ENCODE measurements at regions not wholly inside any gene's neighbourhood (a gene's known extent, or its start where the extent isn't known, plus 50 kb on each side); places are given as distances from the start of the nearest gene placed in this dataset.

DNA sequence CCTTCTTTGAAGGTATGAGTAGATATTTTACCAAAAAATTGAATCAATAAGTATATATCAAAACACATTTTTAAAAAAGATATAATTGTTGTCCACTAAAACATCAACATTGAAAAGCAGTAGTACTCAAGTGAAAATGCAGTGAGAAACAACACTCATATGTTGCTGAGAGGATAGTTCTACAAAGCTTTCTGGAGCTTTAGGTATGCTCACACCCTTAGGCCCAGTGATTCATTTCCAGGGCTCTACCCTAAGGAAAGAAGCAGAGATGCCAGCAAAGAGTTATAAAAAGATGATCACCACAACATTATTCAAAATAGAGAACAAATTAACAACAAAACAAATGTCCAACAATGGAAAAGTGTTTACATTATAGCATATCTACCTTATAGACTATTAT, 197.3 kb upstream of the CCDC150 start:
- no peaks in the 10 kb centered on the region for H3K4me1 Mint-ChIP-seq

DNA sequence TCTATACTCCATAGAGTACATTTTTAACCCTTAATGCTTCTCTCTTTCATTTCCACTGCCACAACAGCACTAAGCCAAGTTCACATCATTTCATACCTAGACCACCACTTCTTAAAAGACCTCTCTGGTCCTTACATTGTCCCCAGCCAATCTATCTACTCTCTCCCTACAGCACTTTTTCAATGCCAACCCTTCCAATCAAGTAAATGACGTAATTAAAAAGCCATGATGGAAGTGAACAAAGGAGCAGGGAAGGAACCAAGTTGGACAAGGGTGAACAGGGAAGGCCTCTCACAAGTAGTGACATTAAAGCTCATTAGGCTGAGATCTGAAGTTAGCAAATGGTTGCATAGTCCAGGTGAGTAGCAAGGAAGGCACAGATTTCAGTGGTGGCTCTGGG, 195.1 kb upstream of the CCDC150 start:
- Mint-ChIP-seq H3K4me1 (no peaks in the 10 kb centered on the region), H3K36me3 (no peaks in the 10 kb centered on the region), H3K27me3 (ENCODE audit: insufficient read depth, low read depth) (no peaks in the 10 kb centered on the region), H3K4me3 (no peak overlapping the region), H3K27ac (no peak overlapping the region), H3K9me3 (no peaks in the 10 kb centered on the region)
- H2AFZ ChIP-seq (replicated peaks): no peak overlapping the region
- no peak overlapping the region for H3K9ac ChIP-seq
- H3K4me3 ChIP-seq: no peak overlapping the region
- H3K9me3 ChIP-seq (ENCODE audit: low read depth): no peaks in the 10 kb centered on the region
- H3K79me2 ChIP-seq (ENCODE audit: low read depth): no peaks in the 10 kb centered on the region
- H3K4me1 ChIP-seq: peaks cover 8% of the 10 kb centered on the region
- no peaks in the 10 kb centered on the region for H3K36me3 ChIP-seq
- H3F3A ChIP-seq (ENCODE audit: low read depth): no peaks in the 10 kb centered on the region
- no peak for DNase-seq (ENCODE audit: low spot score)
- H3K4me2 ChIP-seq: no peak overlapping the region
- TF ChIP-seq, protein P1, sequence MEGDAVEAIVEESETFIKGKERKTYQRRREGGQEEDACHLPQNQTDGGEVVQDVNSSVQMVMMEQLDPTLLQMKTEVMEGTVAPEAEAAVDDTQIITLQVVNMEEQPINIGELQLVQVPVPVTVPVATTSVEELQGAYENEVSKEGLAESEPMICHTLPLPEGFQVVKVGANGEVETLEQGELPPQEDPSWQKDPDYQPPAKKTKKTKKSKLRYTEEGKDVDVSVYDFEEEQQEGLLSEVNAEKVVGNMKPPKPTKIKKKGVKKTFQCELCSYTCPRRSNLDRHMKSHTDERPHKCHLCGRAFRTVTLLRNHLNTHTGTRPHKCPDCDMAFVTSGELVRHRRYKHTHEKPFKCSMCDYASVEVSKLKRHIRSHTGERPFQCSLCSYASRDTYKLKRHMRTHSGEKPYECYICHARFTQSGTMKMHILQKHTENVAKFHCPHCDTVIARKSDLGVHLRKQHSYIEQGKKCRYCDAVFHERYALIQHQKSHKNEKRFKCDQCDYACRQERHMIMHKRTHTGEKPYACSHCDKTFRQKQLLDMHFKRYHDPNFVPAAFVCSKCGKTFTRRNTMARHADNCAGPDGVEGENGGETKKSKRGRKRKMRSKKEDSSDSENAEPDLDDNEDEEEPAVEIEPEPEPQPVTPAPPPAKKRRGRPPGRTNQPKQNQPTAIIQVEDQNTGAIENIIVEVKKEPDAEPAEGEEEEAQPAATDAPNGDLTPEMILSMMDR (IDR thresholded peaks at IDR 0.05): no peak
- TF ChIP-seq EZH2phosphoT487 (IDR thresholded peaks at IDR 0.05) (no peak), EZH2 (IDR thresholded peaks at IDR 0.05) (no peak)
- no peaks in the 10 kb centered on the region for H4K20me1 ChIP-seq (ENCODE audit: low read depth)
- no peak overlapping the region for H3K27ac ChIP-seq
- H3K27me3 ChIP-seq: no peaks in the 10 kb centered on the region

More for the DNA sequence above, 197.3 kb upstream of the CCDC150 start:
- Histone ChIP-seq H3K4me2 (no peak overlapping the region), H4K20me1 (ENCODE audit: low read depth) (no peaks in the 10 kb centered on the region), H3K79me2 (ENCODE audit: low read depth) (no peaks in the 10 kb centered on the region), H3K9me3 (ENCODE audit: low read depth) (no peaks in the 10 kb centered on the region), H3K9ac (no peak overlapping the region), H3K36me3 (no peaks in the 10 kb centered on the region), H2AFZ (replicated peaks) (no peak overlapping the region), H3K4me3 (no peak overlapping the region), H3K27me3 (no peaks in the 10 kb centered on the region), H3K27ac (no peak overlapping the region), H3K4me1 (peaks cover 6% of the 10 kb centered on the region), H3F3A (ENCODE audit: low read depth) (no peaks in the 10 kb centered on the region)
- no peak for TF ChIP-seq EZH2 (IDR thresholded peaks at IDR 0.05)
- TF ChIP-seq, protein P1 (IDR thresholded peaks at IDR 0.05): no peak
- no peak for TF ChIP-seq EZH2phosphoT487 (IDR thresholded peaks at IDR 0.05)
- DNase-seq (ENCODE audit: low spot score): no peak
- no peaks in the 10 kb centered on the region for H3K36me3 Mint-ChIP-seq
- no peak overlapping the region for H3K4me3 Mint-ChIP-seq
- no peak overlapping the region for H3K27ac Mint-ChIP-seq
- no peaks in the 10 kb centered on the region for H3K9me3 Mint-ChIP-seq
- no peaks in the 10 kb centered on the region for H3K27me3 Mint-ChIP-seq (ENCODE audit: insufficient read depth, low read depth)

DNA sequence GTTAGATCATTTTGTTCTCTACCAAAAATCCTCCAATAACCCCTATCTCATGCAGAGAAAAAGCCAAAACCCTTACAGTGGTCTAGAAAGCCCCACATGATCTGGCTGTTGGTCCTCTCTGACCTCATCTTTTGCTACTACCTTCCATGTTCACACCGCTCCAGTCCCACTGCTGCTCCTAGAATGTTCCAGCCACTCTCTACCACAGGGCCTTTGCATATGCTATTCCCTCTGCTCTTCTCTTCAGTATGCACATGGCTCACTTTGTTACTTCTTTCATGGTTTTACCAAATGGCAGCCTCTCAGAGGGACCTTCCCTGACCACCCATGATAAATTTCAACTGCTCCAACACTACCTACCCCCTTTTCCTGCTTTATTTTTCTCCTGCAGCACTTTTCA, 193.5 kb upstream of the CCDC150 start:
- Histone ChIP-seq H3F3A (ENCODE audit: low read depth) (no peaks in the 10 kb centered on the region), H3K27me3 (no peaks in the 10 kb centered on the region), H2AFZ (replicated peaks) (no peak overlapping the region), H3K79me2 (ENCODE audit: low read depth) (no peaks in the 10 kb centered on the region), H3K36me3 (no peaks in the 10 kb centered on the region), H3K9me3 (ENCODE audit: low read depth) (no peaks in the 10 kb centered on the region), H3K9ac (no peak overlapping the region), H3K4me2 (no peak overlapping the region), H3K27ac (no peak overlapping the region), H3K4me1 (peaks cover 8% of the 10 kb centered on the region), H4K20me1 (ENCODE audit: low read depth) (no peaks in the 10 kb centered on the region), H3K4me3 (no peak overlapping the region)
- Mint-ChIP-seq H3K27ac (no peak overlapping the region), H3K4me3 (no peak overlapping the region), H3K9me3 (no peaks in the 10 kb centered on the region), H3K4me1 (no peaks in the 10 kb centered on the region), H3K27me3 (ENCODE audit: insufficient read depth, low read depth) (no peaks in the 10 kb centered on the region), H3K36me3 (no peaks in the 10 kb centered on the region)
- no peak for DNase-seq (ENCODE audit: low spot score)
- TF ChIP-seq, protein P1 (IDR thresholded peaks at IDR 0.05): no peak
- no peak for TF ChIP-seq EZH2 (IDR thresholded peaks at IDR 0.05)
- TF ChIP-seq EZH2phosphoT487 (IDR thresholded peaks at IDR 0.05): no peak
